ENCODE measurements at regions not wholly inside any gene's neighbourhood (a gene's known extent, or its start where the extent isn't known, plus 50 kb on each side); places are given as distances from the start of the nearest gene placed in this dataset.
"Not testable (repeated sequence)": the region's sequence is repeated elsewhere in the genome, so short reads cannot be mapped to it uniquely, and the experiment has no call there.

GRCh38 chr2:62396880-62397279 is 109.1 kb downstream of the TMEM17 start:
- no peak overlapping the region for H3K27ac ChIP-seq (ENCODE audit: insufficient read depth, low read length)
- H3K9ac ChIP-seq (ENCODE audit: insufficient read depth, low read length): no peak overlapping the region
- DNase-seq (ENCODE audit: low read depth in 2 of 2): no peak
- no peaks in the 10 kb centered on the region for H3K4me1 ChIP-seq (ENCODE audit: control insufficient read depth, extremely low read depth, insufficient read depth, low read length)
- no peaks in the 10 kb centered on the region for H3K27me3 ChIP-seq (ENCODE audit: control insufficient read depth, insufficient read depth, low read length)
- no peak overlapping the region for H3K4me2 ChIP-seq (ENCODE audit: extremely low read depth, insufficient read depth, low read length)
- TF ChIP-seq CTCF (conservative IDR thresholded peaks at IDR 0.05 in 1 of 2, IDR thresholded peaks at IDR 0.05 in 1 of 2; ENCODE audit: low read depth in 1 of 2, low read length in 2 of 2) (no peak), EZH2 (IDR thresholded peaks at IDR 0.05; ENCODE audit: low read length, missing control alignments) (no peak)
- H3K4me3 ChIP-seq (replicated peaks in 1 of 4; ENCODE audit: control extremely low read depth in 1 of 4, insufficient read depth in 1 of 4, low read depth in 3 of 4, low read length in 4 of 4): no peak overlapping the region
- no peaks in the 10 kb centered on the region for H4K20me1 ChIP-seq (ENCODE audit: control insufficient read depth, extremely low read depth, insufficient read depth, low read length)
- H3K9me3 ChIP-seq (ENCODE audit: control insufficient read depth, insufficient read depth, low read depth, low read length): no peaks in the 10 kb centered on the region
- no peaks in the 10 kb centered on the region for H3K79me2 ChIP-seq (ENCODE audit: control insufficient read depth, insufficient read depth, low read length)
- no peak overlapping the region for H2AFZ ChIP-seq (ENCODE audit: low read length)
- no peaks in the 10 kb centered on the region for H3K36me3 ChIP-seq (ENCODE audit: control insufficient read depth, insufficient read depth, low read length)

GRCh38 chr2:62393293-62393692 is 112.7 kb downstream of the TMEM17 start:
- Histone ChIP-seq H3K4me1 (ENCODE audit: control insufficient read depth, extremely low read depth, insufficient read depth, low read length) (no peaks in the 10 kb centered on the region), H2AFZ (ENCODE audit: low read length) (no peak overlapping the region), H3K9me3 (ENCODE audit: control insufficient read depth, insufficient read depth, low read depth, low read length) (no peaks in the 10 kb centered on the region), H3K27me3 (ENCODE audit: control insufficient read depth, insufficient read depth, low read length) (no peaks in the 10 kb centered on the region), H3K36me3 (ENCODE audit: control insufficient read depth, insufficient read depth, low read length) (no peaks in the 10 kb centered on the region), H3K4me3 (replicated peaks in 1 of 4; ENCODE audit: control extremely low read depth in 1 of 4, insufficient read depth in 1 of 4, low read depth in 3 of 4, low read length in 4 of 4) (no peak overlapping the region), H3K9ac (ENCODE audit: insufficient read depth, low read length) (no peak overlapping the region), H4K20me1 (ENCODE audit: control insufficient read depth, extremely low read depth, insufficient read depth, low read length) (no peaks in the 10 kb centered on the region), H3K4me2 (ENCODE audit: extremely low read depth, insufficient read depth, low read length) (no peak overlapping the region), H3K27ac (ENCODE audit: insufficient read depth, low read length) (no peak overlapping the region), H3K79me2 (ENCODE audit: control insufficient read depth, insufficient read depth, low read length) (no peaks in the 10 kb centered on the region)
- DNase-seq (ENCODE audit: low read depth in 2 of 2): no peak
- no peak for TF ChIP-seq CTCF (conservative IDR thresholded peaks at IDR 0.05 in 1 of 2, IDR thresholded peaks at IDR 0.05 in 1 of 2; ENCODE audit: low read depth in 1 of 2, low read length in 2 of 2)
- no peak for TF ChIP-seq EZH2 (IDR thresholded peaks at IDR 0.05; ENCODE audit: low read length, missing control alignments)

- Histone ChIP-seq H3K4me2 (ENCODE audit: extremely low read depth, insufficient read depth, low read length) (no peak overlapping the region), H3K27me3 (ENCODE audit: control insufficient read depth, insufficient read depth, low read length) (no peaks in the 10 kb centered on the region), H2AFZ (ENCODE audit: low read length) (no peak overlapping the region), H3K4me1 (ENCODE audit: control insufficient read depth, extremely low read depth, insufficient read depth, low read length) (no peaks in the 10 kb centered on the region), H3K9me3 (ENCODE audit: control insufficient read depth, insufficient read depth, low read depth, low read length) (no peaks in the 10 kb centered on the region), H3K79me2 (ENCODE audit: control insufficient read depth, insufficient read depth, low read length) (no peaks in the 10 kb centered on the region), H3K36me3 (ENCODE audit: control insufficient read depth, insufficient read depth, low read length) (no peaks in the 10 kb centered on the region), H3K9ac (ENCODE audit: insufficient read depth, low read length) (no peak overlapping the region), H3K27ac (ENCODE audit: insufficient read depth, low read length) (no peak overlapping the region), H4K20me1 (ENCODE audit: control insufficient read depth, extremely low read depth, insufficient read depth, low read length) (no peaks in the 10 kb centered on the region), H3K4me3 (replicated peaks in 1 of 4; ENCODE audit: control extremely low read depth in 1 of 4, insufficient read depth in 1 of 4, low read depth in 3 of 4, low read length in 4 of 4) (no peak overlapping the region)
- DNase-seq (ENCODE audit: low read depth in 2 of 2): no peak
- TF ChIP-seq EZH2 (IDR thresholded peaks at IDR 0.05; ENCODE audit: low read length, missing control alignments) (no peak), CTCF (conservative IDR thresholded peaks at IDR 0.05 in 1 of 2, IDR thresholded peaks at IDR 0.05 in 1 of 2; ENCODE audit: low read depth in 1 of 2, low read length in 2 of 2) (no peak)
Observed at GRCh38 chr2:62391696-62392095, 114.3 kb downstream of the TMEM17 start.

- H4K20me1 ChIP-seq (ENCODE audit: control insufficient read depth, extremely low read depth, insufficient read depth, low read length); H3K27me3 ChIP-seq (ENCODE audit: control insufficient read depth, insufficient read depth, low read length); H3K4me1 ChIP-seq (ENCODE audit: control insufficient read depth, extremely low read depth, insufficient read depth, low read length); H3K36me3 ChIP-seq (ENCODE audit: control insufficient read depth, insufficient read depth, low read length); H3K4me2 ChIP-seq (ENCODE audit: extremely low read depth, insufficient read depth, low read length); H2AFZ ChIP-seq (ENCODE audit: low read length); DNase-seq (ENCODE audit: low read depth in 2 of 2); H3K79me2 ChIP-seq (ENCODE audit: control insufficient read depth, insufficient read depth, low read length); H3K9me3 ChIP-seq (ENCODE audit: control insufficient read depth, insufficient read depth, low read depth, low read length); H3K4me3 ChIP-seq (replicated peaks in 1 of 4; ENCODE audit: control extremely low read depth in 1 of 4, insufficient read depth in 1 of 4, low read depth in 3 of 4, low read length in 4 of 4); H3K27ac ChIP-seq (ENCODE audit: insufficient read depth, low read length); H3K9ac ChIP-seq (ENCODE audit: insufficient read depth, low read length): not testable (repeated sequence)
Observed at GRCh38 chr2:62386378-62386777, 119.6 kb downstream of the TMEM17 start.

Measured in fibroblast of lung (primary cell).